A204.1 (cell line): ENCODE measurements at regions not wholly inside any gene's neighbourhood (a gene's known extent, or its start where the extent isn't known, plus 50 kb on each side); places are given as distances from the start of the nearest gene placed in this dataset.

ENCODE experiments used
- FAIRE-seq: peaks from 2 replicates; lab custom pipeline; 2012; peaks lifted over from hg19 to GRCh38; lab: Jason Lieb, UNC

- FAIRE-seq, result no peak
Observed at GRCh38 chr3:41111011-41111410, 88.3 kb upstream of the CTNNB1 start.

- no peak for FAIRE-seq
Observed at GRCh38 chr3:41112466-41112865, 86.8 kb upstream of the CTNNB1 start.

GRCh38 chr3:41115069-41115468, 84.2 kb upstream of the CTNNB1 start:
- FAIRE-seq, result no peak

GRCh38 chr3:41116851-41117250, 82.5 kb upstream of the CTNNB1 start:
- FAIRE-seq, result no peak

- no peak for FAIRE-seq
Observed at GRCh38 chr3:41117398-41117870, 81.9 kb upstream of the CTNNB1 start.

- no peak for FAIRE-seq
Observed at GRCh38 chr3:41118461-41119390, 80.6 kb upstream of the CTNNB1 start.

GRCh38 chr3:41120460-41120859, 78.8 kb upstream of the CTNNB1 start:
- no peak for FAIRE-seq

GRCh38 chr3:41125258-41125657, 74.0 kb upstream of the CTNNB1 start:
- FAIRE-seq, result no peak

GRCh38 chr3:41126472-41126871, 72.8 kb upstream of the CTNNB1 start:
- FAIRE-seq, result no peak

- FAIRE-seq, result no peak
Observed at GRCh38 chr3:41126961-41127360, 72.3 kb upstream of the CTNNB1 start.

GRCh38 chr3:41127414-41127813, 71.9 kb upstream of the CTNNB1 start:
- FAIRE-seq, result no peak

GRCh38 chr3:41129731-41130130, 69.6 kb upstream of the CTNNB1 start:
- FAIRE-seq, result no peak

- FAIRE-seq, result no peak
Observed at GRCh38 chr3:41131224-41131623, 68.1 kb upstream of the CTNNB1 start.

GRCh38 chr3:41137686-41138111, 61.6 kb upstream of the CTNNB1 start:
- no peak for FAIRE-seq

GRCh38 chr3:41138146-41138545, 61.2 kb upstream of the CTNNB1 start:
- FAIRE-seq, result no peak

- FAIRE-seq, result no peak
Observed at GRCh38 chr3:41138601-41139000, 60.7 kb upstream of the CTNNB1 start.

GRCh38 chr3:41140242-41140641, 59.1 kb upstream of the CTNNB1 start:
- FAIRE-seq, result no peak

GRCh38 chr3:41141433-41142167, 57.7 kb upstream of the CTNNB1 start:
- no peak for FAIRE-seq

- no peak for FAIRE-seq
Observed at GRCh38 chr3:41143421-41144031, 55.8 kb upstream of the CTNNB1 start.

- FAIRE-seq, result no peak
Observed at GRCh38 chr3:41144631-41145030, 54.7 kb upstream of the CTNNB1 start.

- FAIRE-seq, result no peak
Observed at GRCh38 chr3:41148478-41148877, 50.8 kb upstream of the CTNNB1 start.

GRCh38 chr3:41148901-41149300, 50.4 kb upstream of the CTNNB1 start:
- no peak for FAIRE-seq
